Stomach (tissue), 4 donors: ENCODE measurements at regions not wholly inside any gene's neighbourhood (a gene's known extent, or its start where the extent isn't known, plus 50 kb on each side); places are given as distances from the start of the nearest gene placed in this dataset.

Source experiments
- CTCF ChIP-seq, 7 experiments: fragments of 450-650 bp in 4 of 7; fragments of 200-600 bp in 3 of 7; sonication (generic) in 3 of 7; IDR thresholded peaks; one replicate each; pipeline ENCODE4 v1.5.1; 2016 to 2019; ENCODE audit warnings: antibody characterized with exemption in 7 of 7, control low read depth in 2 of 7, mild to moderate bottlenecking in 1 of 7
- POLR2A ChIP-seq, 4 donors: fragments of 450-650 bp; IDR thresholded peaks; one replicate each; pipeline ENCODE4 v1.6.1; 2016; ENCODE audit warnings: antibody characterized with exemption in 4 of 4, control low read depth in 2 of 4, mild to moderate bottlenecking in 1 of 4, moderate library complexity in 1 of 4

GRCh38 chr12:43079476-43079875, 472.5 kb downstream of the ADAMTS20 start:
- TF ChIP-seq CTCF (IDR thresholded peaks at IDR 0.05) (no peak), POLR2A (IDR thresholded peaks at IDR 0.05) (no peak)
